GM13976 (cell line): ENCODE measurements at regions not wholly inside any gene's neighbourhood (a gene's known extent, or its start where the extent isn't known, plus 50 kb on each side); places are given as distances from the start of the nearest gene placed in this dataset.

ENCODE experiments used
- DNase-seq: peaks from one replicate; pipeline ENCODE4 v3.0.0; 2012; ENCODE audit warnings: low spot score
- CTCF ChIP-seq: IDR thresholded peaks from 2 replicates; pipeline ENCODE4 v1.5.1; 2012; ENCODE audit warnings: borderline replicate concordance, mild to moderate bottlenecking; ENCODE audit not compliant: insufficient read depth; ENCODE audit errors: extremely low read depth, missing control alignments, control extremely low read depth
- in situ Hi-C: fragments of 300-500 bp; cut with MboI; formaldehyde crosslinking; loops from one replicate; pipeline ENCODE4 v1.12.0; 2022; ENCODE audit warnings: low sequenced_read_pairs, mixed read lengths, inconsistent platforms; ENCODE audit not compliant: unreplicated experiment

- TF ChIP-seq CTCF, result no peak
- in situ Hi-C loops, result no loop called here
- no peak for DNase-seq
Observed at GRCh38 chr2:139000131-139000785, 220.1 kb upstream of the NXPH2 start.

GRCh38 chr2:138997856-138998517, 217.8 kb upstream of the NXPH2 start:
- DNase-seq, result no peak
- TF ChIP-seq CTCF, result no peak
- in situ Hi-C loops, result no loop called here

- TF ChIP-seq CTCF, result no peak
- DNase-seq, result no peak
- in situ Hi-C loops, result no loop called here
Observed at GRCh38 chr2:138997346-138997745, 217.2 kb upstream of the NXPH2 start.

DNA sequence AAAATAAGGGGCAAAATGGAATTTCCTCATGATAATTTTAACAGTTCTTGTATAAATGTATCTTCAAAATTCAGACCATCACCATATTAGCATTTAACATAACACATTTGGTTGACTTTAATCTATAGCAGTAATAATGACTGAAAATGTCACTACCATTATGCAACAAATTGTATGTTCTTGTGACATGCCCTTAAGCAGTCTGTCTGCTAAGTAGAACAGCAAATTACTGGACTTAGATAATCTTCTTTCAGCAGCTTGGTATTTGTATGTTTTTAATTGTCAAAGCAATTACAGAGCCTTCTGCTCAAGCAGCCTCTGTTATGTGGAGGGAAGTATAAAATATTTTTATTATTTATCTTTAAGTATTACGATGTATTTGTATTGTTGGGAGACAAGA, 214.3 kb upstream of the NXPH2 start:
- TF ChIP-seq CTCF, result no peak
- DNase-seq, result no peak
- in situ Hi-C loops, result no loop called here

- in situ Hi-C loops, result no loop called here
- DNase-seq, result no peak
- TF ChIP-seq CTCF, result no peak
Observed at GRCh38 chr2:138985881-138986280, 205.7 kb upstream of the NXPH2 start.

DNA sequence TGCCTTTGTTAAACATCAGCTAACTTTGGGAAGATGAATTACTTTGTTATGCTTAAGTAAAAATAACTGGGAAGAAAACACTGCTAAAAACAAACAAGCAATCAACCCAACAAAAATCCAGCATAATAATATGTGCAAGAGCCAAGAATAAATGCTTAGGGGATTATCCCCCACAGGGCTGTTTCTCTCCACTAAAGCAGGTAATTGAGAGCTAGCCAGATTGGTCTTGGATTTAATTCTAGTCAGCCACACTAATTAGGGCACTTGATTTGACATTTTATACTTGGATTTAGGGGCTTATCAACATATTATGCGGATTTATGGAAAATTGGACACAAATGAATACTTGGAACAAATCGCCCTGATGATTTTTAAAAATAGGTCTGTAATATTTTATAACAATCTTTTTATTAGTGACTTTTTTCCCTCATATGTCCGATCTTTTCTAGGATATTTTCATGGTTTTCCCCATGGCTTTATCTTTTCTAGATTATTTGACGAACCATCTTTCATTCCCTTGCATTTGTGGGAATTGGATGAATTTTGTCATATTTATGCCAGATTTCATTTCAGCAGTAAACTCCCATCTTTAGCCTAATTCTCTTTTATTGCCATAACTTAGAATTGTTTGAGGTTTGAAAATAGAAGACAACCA, 199.1 kb upstream of the NXPH2 start:
- in situ Hi-C loops, result no loop called here
- TF ChIP-seq CTCF, result no peak
- no peak for DNase-seq

DNA sequence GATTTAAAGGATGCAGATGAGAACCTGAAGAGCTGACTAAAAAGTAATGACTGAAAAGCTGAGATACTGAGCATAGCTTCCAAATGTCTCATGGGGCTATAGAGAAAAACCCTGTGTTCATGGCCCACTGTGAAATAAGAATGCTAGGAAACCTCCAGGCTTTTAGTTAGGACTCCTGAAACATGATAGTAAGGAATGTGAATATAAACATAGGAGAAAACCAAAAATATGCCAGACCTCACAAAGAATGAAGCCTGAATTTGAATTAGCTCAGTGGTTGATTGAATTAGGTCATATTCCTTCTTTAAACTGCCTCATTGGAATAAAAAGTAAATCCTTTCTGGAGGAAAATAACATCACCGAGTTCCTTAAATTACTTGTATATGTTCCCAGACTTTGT, 194.5 kb upstream of the NXPH2 start:
- in situ Hi-C loops, result no loop called here
- no peak for DNase-seq
- no peak for TF ChIP-seq CTCF
